HepG2 (cell line): ENCODE measurements at regions not wholly inside any gene's neighbourhood (a gene's known extent, or its start where the extent isn't known, plus 50 kb on each side); places are given as distances from the start of the nearest gene placed in this dataset.

Experiments
- NBN ChIP-seq: fragments of 450-650 bp; conservative IDR thresholded peaks from 2 replicates; pipeline ENCODE4 v1.6.1; 2017
- PCBP1 ChIP-seq: fragments of 200-400 bp; formaldehyde crosslinking; IDR thresholded peaks from 2 replicates; pipeline ENCODE4 v1.6.1; 2017; ENCODE audit warnings: mild to moderate bottlenecking, low read depth, low read length, borderline replicate concordance
- POLR2A ChIP-seq, 2 experiments: IDR thresholded peaks; 2 replicates each; pipeline ENCODE4 v1.6.1; 2011; ENCODE audit warnings: low read depth in 2 of 2, low read length in 2 of 2, mild to moderate bottlenecking in 1 of 2, moderate library complexity in 1 of 2; ENCODE audit not compliant: insufficient read depth in 1 of 2
- TAF1 ChIP-seq: sonication (generic); formaldehyde crosslinking; IDR thresholded peaks from 2 replicates; pipeline ENCODE4 v1.4.0; 2020; ENCODE audit warnings: missing genetic modification reagents
- ZNF350 ChIP-seq: sonication (generic); formaldehyde crosslinking; IDR thresholded peaks from 2 replicates; pipeline ENCODE4 v1.4.0; 2020; ENCODE audit warnings: mild to moderate bottlenecking, low read depth, missing genetic modification reagents, borderline replicate concordance

GRCh38 chr2:238635647-238636051 is 208.9 kb downstream of the ASB1 start:
- TF ChIP-seq TAF1 (CRISPR knock-in tag) = no peak
- no peak for TF ChIP-seq POLR2A (IDR thresholded peaks at IDR 0.05; ENCODE audit: insufficient read depth in 1 of 2, low read depth in 2 of 2, low read length in 2 of 2)
- no peak for TF ChIP-seq ZNF350 (CRISPR knock-in tag)
- TF ChIP-seq PCBP1 = no peak
- TF ChIP-seq NBN = no peak
